Loucy (cell line): ENCODE measurements at regions not wholly inside any gene's neighbourhood (a gene's known extent, or its start where the extent isn't known, plus 50 kb on each side); places are given as distances from the start of the nearest gene placed in this dataset.

Experiments used
- H2AFZ ChIP-seq: fragments of 200-600 bp; sonication (generic); 2 replicates; pipeline ENCODE4 v1.6.0; 2016; ENCODE audit warnings: antibody characterized with exemption, mild to moderate bottlenecking, low read length, moderate library complexity
- H3F3A ChIP-seq: fragments of 200-600 bp; 2 replicates; pipeline ENCODE4 v1.6.0; 2016; ENCODE audit warnings: antibody characterized with exemption, low read depth, mild to moderate bottlenecking
- H3K27me3 ChIP-seq: fragments of 200-600 bp; sonication (generic); 2 replicates; pipeline ENCODE4 v1.6.1; 2014; ENCODE audit warnings: low read length, mild to moderate bottlenecking; ENCODE audit not compliant: insufficient read depth, poor library complexity, severe bottlenecking
- H3K36me3 ChIP-seq: fragments of 200-600 bp; sonication (generic); 2 replicates; pipeline ENCODE4 v1.6.1; 2016; ENCODE audit warnings: low read length; ENCODE audit not compliant: insufficient read depth
- H3K4me1 ChIP-seq: fragments of 200-600 bp; sonication (generic); 2 replicates; pipeline ENCODE4 v1.5.1; 2014; ENCODE audit warnings: low read length, mild to moderate bottlenecking; ENCODE audit not compliant: insufficient read depth, poor library complexity, severe bottlenecking
- H3K4me2 ChIP-seq: fragments of 200-600 bp; sonication (generic); 2 replicates; pipeline ENCODE4 v1.6.0; 2014; ENCODE audit warnings: antibody characterized with exemption, low read length, low read depth, mild to moderate bottlenecking; ENCODE audit not compliant: poor library complexity, severe bottlenecking
- H3K4me3 ChIP-seq: fragments of 200-600 bp; sonication (generic); 2 replicates; pipeline ENCODE4 v1.5.1; 2014; ENCODE audit warnings: low read length, mild to moderate bottlenecking, mixed read lengths; ENCODE audit not compliant: poor library complexity, severe bottlenecking
- H3K79me2 ChIP-seq: fragments of 200-600 bp; sonication (generic); 2 replicates; pipeline ENCODE4 v1.6.1; 2014; ENCODE audit warnings: low read length; ENCODE audit not compliant: insufficient read depth
- H3K9ac ChIP-seq: fragments of 200-600 bp; sonication (generic); 2 replicates; pipeline ENCODE4 v1.6.0; 2014; ENCODE audit warnings: mild to moderate bottlenecking, low read depth, low read length, moderate library complexity; ENCODE audit not compliant: poor library complexity, severe bottlenecking
- H3K9me2 ChIP-seq: fragments of 200-600 bp; sonication (generic); replicated peaks from 2 replicates; pipeline ENCODE4 v1.6.1; 2016; ENCODE audit warnings: low read depth, low read length, mixed read lengths
- H3K9me3 ChIP-seq: fragments of 200-600 bp; sonication (generic); 2 replicates; pipeline ENCODE4 v1.6.1; 2014; ENCODE audit warnings: mild to moderate bottlenecking, antibody characterized with exemption, low read length, low read depth; ENCODE audit not compliant: insufficient read depth
- H4K20me1 ChIP-seq: fragments of 200-600 bp; sonication (generic); 2 replicates; pipeline ENCODE4 v1.6.0; 2014; ENCODE audit warnings: antibody characterized with exemption, low read length, mild to moderate bottlenecking; ENCODE audit not compliant: insufficient read depth, poor library complexity, severe bottlenecking
- EZH2phosphoT487 ChIP-seq: fragments of 200-600 bp; IDR thresholded peaks from 2 replicates; pipeline ENCODE4 v1.6.1; 2018; ENCODE audit warnings: antibody characterized with exemption, mild to moderate bottlenecking, moderate library complexity, borderline replicate concordance
- TF ChIP-seq, protein P1 (sequence below): fragments of 200-600 bp; sonication (generic); conservative IDR thresholded peaks from 2 replicates; pipeline ENCODE4 v1.5.1; 2014; ENCODE audit warnings: mild to moderate bottlenecking, antibody characterized with exemption, low read length

- no peaks in the 10 kb centered on the region for H4K20me1 ChIP-seq
- no peaks in the 10 kb centered on the region for H3K27me3 ChIP-seq
- no peak overlapping the region for H3K4me2 ChIP-seq
- H3K79me2 ChIP-seq: no peaks in the 10 kb centered on the region
- no peaks in the 10 kb centered on the region for H3K9me3 ChIP-seq
- H3K9ac ChIP-seq: no peak overlapping the region
- H3K9me2 ChIP-seq: no peaks in the 10 kb centered on the region
- H3F3A ChIP-seq: no peaks in the 10 kb centered on the region
- no peak overlapping the region for H3K4me3 ChIP-seq
- no peaks in the 10 kb centered on the region for H3K36me3 ChIP-seq
- TF ChIP-seq EZH2phosphoT487: no peak
- TF ChIP-seq, protein P1, sequence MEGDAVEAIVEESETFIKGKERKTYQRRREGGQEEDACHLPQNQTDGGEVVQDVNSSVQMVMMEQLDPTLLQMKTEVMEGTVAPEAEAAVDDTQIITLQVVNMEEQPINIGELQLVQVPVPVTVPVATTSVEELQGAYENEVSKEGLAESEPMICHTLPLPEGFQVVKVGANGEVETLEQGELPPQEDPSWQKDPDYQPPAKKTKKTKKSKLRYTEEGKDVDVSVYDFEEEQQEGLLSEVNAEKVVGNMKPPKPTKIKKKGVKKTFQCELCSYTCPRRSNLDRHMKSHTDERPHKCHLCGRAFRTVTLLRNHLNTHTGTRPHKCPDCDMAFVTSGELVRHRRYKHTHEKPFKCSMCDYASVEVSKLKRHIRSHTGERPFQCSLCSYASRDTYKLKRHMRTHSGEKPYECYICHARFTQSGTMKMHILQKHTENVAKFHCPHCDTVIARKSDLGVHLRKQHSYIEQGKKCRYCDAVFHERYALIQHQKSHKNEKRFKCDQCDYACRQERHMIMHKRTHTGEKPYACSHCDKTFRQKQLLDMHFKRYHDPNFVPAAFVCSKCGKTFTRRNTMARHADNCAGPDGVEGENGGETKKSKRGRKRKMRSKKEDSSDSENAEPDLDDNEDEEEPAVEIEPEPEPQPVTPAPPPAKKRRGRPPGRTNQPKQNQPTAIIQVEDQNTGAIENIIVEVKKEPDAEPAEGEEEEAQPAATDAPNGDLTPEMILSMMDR: no peak
- no peak overlapping the region for H2AFZ ChIP-seq
- peaks cover 6% of the 10 kb centered on the region for H3K4me1 ChIP-seq
These were observed 321.0 kb downstream of the BCL11B start for GRCh38 chr14:98951031-98951430.

- TF ChIP-seq EZH2phosphoT487: no peak
- TF ChIP-seq, protein P1: no peak
- Histone ChIP-seq H3F3A (no peaks in the 10 kb centered on the region), H3K4me2 (no peak overlapping the region), H3K9me2 (no peaks in the 10 kb centered on the region), H3K9ac (no peak overlapping the region), H4K20me1 (no peaks in the 10 kb centered on the region), H3K27me3 (no peaks in the 10 kb centered on the region), H3K4me3 (no peak overlapping the region), H3K4me1 (peaks cover 6% of the 10 kb centered on the region), H2AFZ (no peak overlapping the region), H3K36me3 (no peaks in the 10 kb centered on the region), H3K79me2 (no peaks in the 10 kb centered on the region), H3K9me3 (no peaks in the 10 kb centered on the region)
These were observed 320.4 kb downstream of the BCL11B start for GRCh38 chr14:98951521-98952152.

- no peaks in the 10 kb centered on the region for H3K79me2 ChIP-seq
- no peaks in the 10 kb centered on the region for H4K20me1 ChIP-seq
- no peak overlapping the region for H3K4me3 ChIP-seq
- H3K9ac ChIP-seq: no peak overlapping the region
- no peaks in the 10 kb centered on the region for H3K4me1 ChIP-seq
- no peaks in the 10 kb centered on the region for H3K27me3 ChIP-seq
- H2AFZ ChIP-seq: no peak overlapping the region
- no peaks in the 10 kb centered on the region for H3K36me3 ChIP-seq
- TF ChIP-seq, protein P1: no peak
- no peak for TF ChIP-seq EZH2phosphoT487
- H3K4me2 ChIP-seq: no peak overlapping the region
- H3K9me3 ChIP-seq: no peaks in the 10 kb centered on the region
- no peaks in the 10 kb centered on the region for H3F3A ChIP-seq
- H3K9me2 ChIP-seq: no peaks in the 10 kb centered on the region
These were observed 319.2 kb downstream of the BCL11B start for GRCh38 chr14:98952593-98953350.
